ENCODE measurements at regions not wholly inside any gene's neighbourhood (a gene's known extent, or its start where the extent isn't known, plus 50 kb on each side); places are given as distances from the start of the nearest gene placed in this dataset.

- no peak overlapping the region for H3K27ac ChIP-seq (ENCODE audit: extremely low read depth, low read depth, low read length)
- H3K9me1 ChIP-seq (ENCODE audit: control insufficient read depth, insufficient read depth, low read length): no peaks in the 10 kb centered on the region
- no peak overlapping the region for H3K4me2 ChIP-seq (ENCODE audit: insufficient read depth, low read length)
- peak; percentile 79 for ATAC-seq
- intact Hi-C loops (cut with micrococcal nuclease) (loop anchor here (5.0 kb wide), 1 partner anchor 455 kb away; no protein-coding TSS in a partner anchor), in situ Hi-C loops (cut with MboI) (loop anchor here (25.0 kb wide), 1 partner anchor 1015 kb away; the partner anchor contains the start of gene TARS1)
- no peak overlapping the region for H3K4me3 ChIP-seq
- H3K79me2 ChIP-seq (ENCODE audit: control insufficient read depth, insufficient read depth, low read length): no peaks in the 10 kb centered on the region
- DNase-seq (ENCODE audit: extremely low read depth in 1 of 4, low spot score in 3 of 4): peak in 2 of 4 experiments; percentile 32 to 43
- H3K27me3 ChIP-seq (ENCODE audit: control insufficient read depth in 2 of 2, insufficient read depth in 2 of 2, low read length in 2 of 2): peaks cover 12 to 36% of the 10 kb centered on the region in 2 experiments; a peak in 4 of 5 replicates
- H2AFZ ChIP-seq (ENCODE audit: low read depth, low read length): no peak overlapping the region
- ChIA-PET POLR2A (interaction anchor here (0.9 kb wide), 1 partner anchor 12 kb away, joined by 3 read pairs; no protein-coding TSS in a partner anchor), CTCF (ENCODE audit: low intra/inter-chr PET ratio) (no interaction called here)
- no peaks in the 10 kb centered on the region for H4K20me1 ChIP-seq (replicated peaks; ENCODE audit: control insufficient read depth, insufficient read depth, low read length)
- under 1% methylated on average over 7 of the region's 7 CpGs for WGBS (ENCODE audit: insufficient coverage, low coverage, missing lambda C conversion rate)
- H3K9ac ChIP-seq (ENCODE audit: insufficient read depth in 1 of 2, low read depth in 2 of 2, low read length in 2 of 2): no peak overlapping the region
- BruUV-seq (replicated peaks): no TSS peak
- H3K36me3 ChIP-seq (ENCODE audit: control insufficient read depth, insufficient read depth, low read length): no peaks in the 10 kb centered on the region
- H3K9me3 ChIP-seq (replicated peaks; ENCODE audit: control insufficient read depth, insufficient read depth, low read depth, low read length): no peaks in the 10 kb centered on the region
- no peak for FAIRE-seq
- H3K4me1 ChIP-seq (replicated peaks in 1 of 2; ENCODE audit: control insufficient read depth in 2 of 2, insufficient read depth in 2 of 2, low read length in 2 of 2): no peaks in the 10 kb centered on the region
- TF ChIP-seq DLX4 (CRISPR knock-in tag; IDR thresholded peaks at IDR 0.05): no peak
- no peak for TF ChIP-seq SIN3A (IDR thresholded peaks at IDR 0.05; ENCODE audit: borderline replicate concordance in 2 of 2, control insufficient read depth in 1 of 2, low read depth in 2 of 2, low read length in 2 of 2)
- peak; percentile 63 for TF ChIP-seq REST (IDR thresholded peaks at IDR 0.05; ENCODE audit: borderline replicate concordance)
- TF ChIP-seq REST (CRISPR knock-in tag; IDR thresholded peaks at IDR 0.05; ENCODE audit: low read depth): no peak
- 0 out of 2 replicates have a peak, but pooled peaks have one; percentile 19 for TF ChIP-seq SMC3 (conservative IDR thresholded peaks at IDR 0.05; ENCODE audit: insufficient read depth, low read depth, low read length)
- peak; percentile 51 to 69 for TF ChIP-seq RAD21 (CRISPR knock-in tag; conservative IDR thresholded peaks at IDR 0.05 in 1 of 2, IDR thresholded peaks at IDR 0.05 in 1 of 2)
- no peak for TF ChIP-seq NCOA6 (IDR thresholded peaks at IDR 0.05)
- TF ChIP-seq L3MBTL2 (IDR thresholded peaks at IDR 0.05): 0 out of 2 replicates have a peak, but pooled peaks have one; percentile 28
- TF ChIP-seq CREB3 (tag; conservative IDR thresholded peaks at IDR 0.05; ENCODE audit: low read depth): no peak
These were observed 203.8 kb upstream of the RAI14 start for GRCh38 chr5:34452170-34452828.

Measured in K562 (cell line).